HG02678 (cell line): ENCODE measurements at regions not wholly inside any gene's neighbourhood (a gene's known extent, or its start where the extent isn't known, plus 50 kb on each side); places are given as distances from the start of the nearest gene placed in this dataset.

Experiments used
- ATAC-seq: cut with Tn5 transposase; IDR thresholded peaks from one replicate; pipeline ENCODE4 v1.9.1; 2021; ENCODE audit warnings: mild to moderate bottlenecking, moderate library complexity; ENCODE audit not compliant: unreplicated experiment

DNA sequence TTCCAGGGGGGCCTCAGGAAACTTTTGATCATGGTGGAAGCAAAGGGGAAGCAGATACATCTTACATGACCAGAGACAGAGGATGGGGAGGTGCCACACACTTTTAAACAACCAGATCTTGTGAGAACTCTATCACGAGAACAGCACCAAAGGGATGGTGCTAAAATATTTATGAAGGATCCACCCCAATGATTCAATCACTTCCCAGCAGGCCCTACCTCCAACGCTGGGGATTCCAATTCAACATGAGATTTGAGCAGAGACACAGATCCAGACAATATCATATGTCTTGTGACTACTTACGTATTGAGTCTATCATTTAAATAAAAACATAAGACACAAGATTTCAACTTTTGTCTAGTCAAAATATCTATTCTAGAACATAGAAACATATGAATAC is 351.9 kb downstream of the EPM2A start:
- no peak for ATAC-seq

DNA sequence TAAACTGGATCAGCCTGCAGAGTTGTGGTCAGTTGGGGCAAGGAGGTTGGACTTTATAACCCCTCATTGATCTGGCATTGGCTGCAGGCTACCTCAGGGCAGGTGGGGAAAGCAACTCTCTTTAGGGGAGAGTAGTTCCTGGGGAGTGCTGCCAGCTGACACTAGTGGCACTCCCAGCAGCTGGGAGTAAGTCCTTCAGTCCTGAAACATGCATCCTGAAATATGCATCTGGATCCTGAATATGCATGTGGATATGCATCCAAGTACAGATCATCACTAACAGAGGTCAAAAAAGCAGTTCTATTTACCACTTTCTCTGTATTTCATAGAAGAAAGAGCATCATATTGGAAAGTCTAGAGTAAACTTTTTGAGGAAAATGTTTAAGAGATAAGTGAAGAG is 350.8 kb downstream of the EPM2A start:
- no peak for ATAC-seq

DNA sequence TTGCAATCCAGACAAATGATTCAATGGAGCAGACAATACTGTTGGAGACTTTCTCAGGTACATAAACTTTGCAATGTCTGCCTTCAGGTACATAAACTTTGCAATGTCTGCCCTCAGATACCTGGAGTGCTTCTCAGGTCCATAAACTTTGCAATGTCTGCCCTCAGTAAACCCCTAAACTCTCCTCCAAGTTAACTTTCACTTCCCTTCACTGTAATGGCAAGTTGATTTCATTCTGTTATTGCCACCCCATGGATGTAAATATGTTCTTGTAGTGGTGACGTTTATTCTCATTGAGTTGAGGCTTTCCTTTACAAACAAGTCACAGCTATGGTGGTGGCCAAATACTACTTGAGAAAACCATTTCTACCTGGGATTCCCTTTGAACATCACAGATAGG is 338.8 kb downstream of the EPM2A start:
- no peak for ATAC-seq

DNA sequence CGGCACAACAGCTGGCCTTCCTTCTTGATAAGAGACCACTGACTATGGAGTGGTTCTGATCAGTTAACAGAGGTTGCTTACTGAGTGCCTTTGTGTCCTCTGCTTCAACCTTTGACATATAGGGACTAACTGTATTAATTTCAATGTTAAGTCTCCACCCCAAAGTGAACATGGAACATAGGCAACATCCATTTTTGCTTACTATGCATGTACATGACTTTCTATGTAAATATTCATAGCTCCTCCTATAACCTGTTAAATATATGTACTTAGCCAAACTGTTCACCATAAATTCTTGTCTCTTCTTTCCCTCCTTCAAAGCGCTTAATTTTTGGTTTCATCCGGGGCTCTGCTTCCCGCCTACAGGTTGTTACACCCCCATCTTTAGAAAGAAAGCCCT is 334.8 kb downstream of the EPM2A start:
- ATAC-seq = no peak

DNA sequence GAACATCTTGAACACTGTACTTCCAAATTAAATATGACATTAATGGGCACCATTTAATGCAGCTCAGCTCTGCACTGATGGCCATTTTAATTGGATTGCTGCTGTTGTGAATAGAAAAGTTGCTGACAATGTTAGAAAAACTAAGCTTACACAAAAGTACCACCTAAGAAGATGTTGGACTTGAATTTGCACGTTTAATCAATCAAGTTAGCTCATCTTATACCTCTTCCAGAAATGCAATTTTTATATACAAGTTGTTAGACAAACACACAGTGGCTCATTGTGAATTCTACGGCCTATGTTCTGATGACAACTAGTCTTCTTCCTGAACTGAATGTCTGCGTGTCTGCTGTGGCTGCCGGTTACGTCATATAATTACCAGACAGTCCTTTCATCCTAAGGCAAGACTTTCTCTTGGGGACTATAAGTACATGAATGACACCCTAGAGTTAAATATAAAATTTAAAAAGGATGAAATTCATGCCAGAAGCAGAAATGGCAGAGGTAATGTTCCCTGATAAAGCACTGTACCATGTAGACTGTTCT is 330.2 kb downstream of the EPM2A start:
- ATAC-seq = no peak

DNA sequence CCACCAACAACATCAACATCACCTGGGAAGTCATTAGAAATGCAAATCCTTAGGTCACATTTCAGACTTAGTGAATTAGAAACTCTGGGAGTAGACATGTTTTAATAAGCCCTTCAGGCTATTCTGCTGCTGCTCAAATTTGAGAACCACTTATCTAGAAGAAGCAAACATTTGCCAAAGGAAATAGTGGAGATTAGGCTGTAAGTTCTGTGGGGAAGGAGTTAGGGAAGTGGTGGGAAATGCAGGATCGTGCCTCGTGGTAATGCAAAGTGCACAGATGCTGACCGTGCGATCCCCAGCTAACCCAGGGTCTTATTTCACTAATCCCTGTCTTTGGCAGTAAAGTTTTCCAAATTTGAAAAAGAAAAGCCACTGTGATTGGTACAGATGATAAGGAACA is 328.5 kb downstream of the EPM2A start:
- no peak for ATAC-seq

DNA sequence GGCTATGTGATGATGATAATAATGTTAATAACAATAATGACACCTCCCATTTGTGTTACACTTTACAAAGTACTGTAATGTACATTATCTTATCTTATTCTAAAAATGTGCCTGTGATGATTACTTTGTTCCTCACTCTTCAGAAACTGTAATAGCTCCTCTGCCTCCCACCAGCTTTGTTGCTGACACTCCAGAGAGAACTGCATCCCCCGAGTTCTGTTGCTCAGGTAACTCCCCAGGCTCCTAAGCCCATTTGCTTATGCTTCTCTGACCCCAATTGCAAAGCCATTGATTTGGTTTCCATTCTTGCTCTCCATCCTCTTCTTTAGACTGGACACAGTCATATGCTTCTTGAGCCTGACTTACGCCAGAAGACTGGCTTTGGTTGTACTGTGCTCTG is 319.7 kb downstream of the EPM2A start:
- ATAC-seq = no peak

DNA sequence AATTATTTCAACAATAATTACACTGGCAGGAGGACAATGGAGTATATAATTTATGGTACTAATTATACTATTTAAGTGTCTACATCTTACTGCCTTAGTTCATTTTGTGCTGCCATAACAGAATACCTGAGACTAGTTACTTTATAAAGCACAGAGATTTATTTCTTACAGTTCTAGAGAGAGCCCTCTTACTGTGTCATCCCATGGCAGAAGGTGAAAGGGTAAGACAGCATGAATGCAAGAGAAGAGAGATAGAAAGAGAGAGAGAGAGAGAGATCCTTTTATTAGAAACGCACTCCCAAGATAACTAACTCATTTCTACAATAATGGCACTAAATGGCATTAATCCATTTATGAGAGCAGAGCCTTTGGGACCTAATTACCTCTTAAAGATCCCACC is 314.7 kb downstream of the EPM2A start:
- ATAC-seq = no peak

DNA sequence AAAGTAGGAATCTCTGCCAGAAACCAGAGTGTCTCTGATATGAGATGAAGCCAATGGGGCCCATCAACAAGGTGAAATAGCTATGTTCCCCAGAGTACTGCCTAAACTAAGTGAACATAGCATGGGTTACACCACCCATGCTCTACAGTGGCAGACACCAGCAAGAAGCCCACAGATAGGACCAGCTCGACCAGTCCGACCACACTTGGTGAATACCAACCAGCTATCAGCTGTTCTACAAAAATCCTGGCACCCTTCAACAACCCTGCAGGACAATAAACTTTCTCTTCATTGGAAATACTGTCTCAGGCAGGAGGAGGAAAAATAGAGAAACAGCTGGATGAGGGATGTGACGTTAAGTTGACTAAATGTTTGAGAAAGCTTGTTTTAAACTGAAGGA is 311.4 kb downstream of the EPM2A start:
- no peak for ATAC-seq

DNA sequence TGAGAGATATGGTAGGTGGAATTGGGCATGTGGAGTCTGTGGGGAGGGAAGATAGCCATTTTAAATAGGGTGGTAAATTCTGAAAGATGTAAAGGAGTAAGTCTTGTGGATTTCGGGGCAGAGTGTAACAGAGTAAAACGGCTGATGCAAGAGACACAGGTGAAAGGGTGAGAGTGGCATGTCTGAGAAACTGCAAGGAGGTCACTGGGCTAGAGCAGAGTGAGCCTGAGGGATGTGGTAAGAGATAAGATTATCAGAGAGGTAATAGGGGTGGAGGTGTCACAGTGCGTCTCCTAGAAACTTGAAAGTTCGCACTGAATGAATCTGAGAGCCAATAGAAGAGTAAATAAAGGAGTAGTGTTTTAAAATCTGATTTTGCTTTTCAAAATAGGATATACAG is 308.1 kb downstream of the EPM2A start:
- no peak for ATAC-seq

DNA sequence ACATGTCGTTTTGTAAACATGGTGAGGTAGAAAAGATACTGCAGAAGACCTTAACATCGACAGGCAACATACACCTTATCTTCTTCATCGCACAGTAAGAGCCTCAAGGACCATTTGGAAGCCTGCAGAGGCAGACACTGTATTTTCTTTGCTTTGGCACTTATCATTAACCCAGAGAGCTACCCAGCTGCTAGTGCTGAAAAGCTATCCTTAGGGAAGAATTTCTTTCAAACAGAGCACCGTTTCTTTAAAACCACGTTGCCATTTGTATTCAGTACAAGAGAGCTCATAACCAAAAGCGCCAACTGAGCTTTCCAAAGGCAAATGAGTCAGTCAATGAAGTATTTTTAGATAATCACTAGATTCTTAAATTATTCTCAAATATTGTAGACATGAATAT is 306.6 kb downstream of the EPM2A start:
- ATAC-seq = no peak

DNA sequence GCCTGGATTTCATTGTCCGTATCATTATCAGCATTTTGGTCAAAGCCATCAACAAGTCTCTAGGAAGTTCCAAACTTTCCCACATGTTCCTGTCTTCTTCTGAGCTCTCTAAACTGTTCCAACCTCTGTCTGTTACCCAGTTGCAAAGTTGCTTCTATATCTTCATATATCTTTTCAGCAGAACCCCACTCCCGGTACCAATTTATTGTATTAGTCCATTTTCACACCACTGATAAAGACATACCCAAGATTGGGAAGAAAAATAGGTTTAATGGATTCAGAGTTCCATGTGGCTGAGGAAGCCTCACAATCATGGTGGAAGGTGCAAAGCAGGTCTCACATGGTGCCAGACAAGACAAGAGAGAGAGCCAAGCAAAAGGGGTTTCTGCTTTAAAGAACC is 293.2 kb downstream of the EPM2A start:
- ATAC-seq = no peak

DNA sequence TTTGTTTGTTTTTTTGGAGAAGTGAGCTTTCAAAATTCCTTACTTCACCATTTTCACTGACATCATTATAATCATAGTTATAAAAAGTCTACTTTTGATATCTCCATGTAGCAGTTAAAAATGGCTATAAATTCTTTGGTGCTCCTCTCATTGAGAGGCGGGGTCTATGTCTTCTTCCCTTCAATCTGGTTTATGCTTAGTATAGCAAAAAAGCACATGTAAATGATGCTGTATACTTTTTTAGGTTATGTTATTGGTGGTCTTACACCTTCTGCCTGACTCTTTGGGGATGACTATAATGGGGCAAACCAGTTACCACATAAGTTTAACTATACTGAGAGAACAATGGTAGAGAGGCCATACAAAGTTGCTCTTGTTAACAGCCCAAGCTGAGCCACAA is 289.6 kb downstream of the EPM2A start:
- ATAC-seq = no peak

DNA sequence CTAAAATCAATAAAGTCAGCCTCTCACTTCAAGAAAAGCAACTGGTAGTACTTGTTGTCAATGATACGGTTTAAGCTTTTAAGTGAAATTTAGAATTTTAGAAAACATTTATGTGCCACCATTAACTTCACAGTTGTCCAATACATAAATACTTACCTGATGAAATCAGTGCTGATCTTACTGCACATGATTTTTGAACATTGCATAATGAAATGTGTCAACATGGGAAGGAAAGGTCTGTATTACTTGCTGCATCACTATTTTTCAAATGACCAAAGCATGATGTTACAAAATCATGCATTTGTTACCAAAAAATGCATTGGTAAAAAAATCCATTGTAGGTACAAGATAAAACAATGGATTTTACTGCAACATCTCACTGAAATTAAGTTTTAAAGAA is 284.3 kb downstream of the EPM2A start:
- no peak for ATAC-seq

DNA sequence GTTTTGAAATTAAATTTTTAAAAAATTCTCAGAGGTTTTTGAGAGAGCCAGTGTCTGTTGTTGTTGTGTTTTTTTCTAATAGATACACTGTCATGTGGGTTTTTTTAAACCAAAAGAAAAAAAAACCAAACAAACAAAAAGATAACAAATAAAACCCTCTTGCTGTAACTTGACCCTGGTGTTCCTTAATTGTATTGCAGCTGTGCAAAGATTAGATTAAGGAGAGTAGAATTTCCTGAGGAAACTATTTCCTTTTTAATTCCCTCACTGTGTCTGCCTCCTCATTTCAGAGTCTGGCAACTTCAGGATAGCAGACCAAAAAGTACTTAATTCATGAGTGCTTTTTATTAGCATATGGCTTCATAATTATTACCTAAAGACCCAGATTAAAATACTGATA is 281.9 kb downstream of the EPM2A start:
- ATAC-seq = no peak

DNA sequence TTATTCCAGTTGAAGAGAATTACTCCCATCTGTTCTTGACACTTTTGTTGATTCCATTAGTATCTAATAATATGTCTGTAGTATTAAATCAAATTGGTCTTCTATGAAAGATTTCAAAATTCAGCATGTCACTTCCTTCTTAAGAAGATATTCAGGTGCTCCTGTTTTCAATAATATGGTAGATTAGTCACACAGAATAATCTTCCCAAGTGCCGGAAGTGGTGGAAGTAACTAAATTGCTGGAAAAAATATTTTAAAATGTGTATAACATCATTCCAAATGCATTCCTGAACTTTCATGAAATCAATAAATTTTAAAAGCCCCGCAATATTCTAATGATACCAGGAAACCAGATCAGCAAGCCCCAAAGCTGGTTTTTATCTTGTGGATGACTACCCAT is 281.3 kb downstream of the EPM2A start:
- no peak for ATAC-seq

DNA sequence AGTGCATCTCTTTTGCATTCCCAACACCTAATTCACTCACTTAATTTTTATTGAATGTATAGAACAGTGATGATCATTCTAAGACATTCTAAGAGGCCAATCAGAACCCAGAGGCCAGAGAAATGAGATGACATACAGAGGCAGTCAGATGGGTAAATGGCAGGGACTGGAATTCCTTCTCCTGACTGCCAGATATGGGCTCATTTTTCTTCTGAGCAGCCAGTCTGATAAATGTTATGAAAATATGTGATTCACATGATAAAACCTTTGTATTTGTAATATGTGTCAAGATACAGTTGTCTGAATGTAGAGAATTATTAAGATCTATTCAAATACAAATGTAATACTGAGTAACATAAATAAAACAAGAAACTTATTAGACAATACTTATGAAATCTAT is 277.8 kb downstream of the EPM2A start:
- ATAC-seq = no peak

DNA sequence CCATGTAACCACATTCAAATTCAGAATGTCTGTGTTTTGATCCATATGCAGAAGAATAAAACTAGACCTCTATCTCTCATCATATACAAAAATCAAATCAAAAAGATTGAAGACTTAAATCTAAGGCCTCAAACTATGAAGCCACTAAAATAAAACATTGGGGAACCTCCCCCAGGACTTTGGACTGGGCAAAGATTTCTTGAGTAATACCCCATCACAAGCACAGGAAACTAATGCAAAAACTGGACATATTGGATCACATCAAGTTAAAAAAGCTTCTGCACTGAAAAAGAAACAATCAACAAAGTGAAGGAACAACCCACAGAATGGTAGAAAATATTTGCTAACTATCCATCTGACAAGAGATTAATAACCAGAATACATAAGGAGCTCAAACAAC is 266.8 kb downstream of the EPM2A start:
- ATAC-seq = no peak

DNA sequence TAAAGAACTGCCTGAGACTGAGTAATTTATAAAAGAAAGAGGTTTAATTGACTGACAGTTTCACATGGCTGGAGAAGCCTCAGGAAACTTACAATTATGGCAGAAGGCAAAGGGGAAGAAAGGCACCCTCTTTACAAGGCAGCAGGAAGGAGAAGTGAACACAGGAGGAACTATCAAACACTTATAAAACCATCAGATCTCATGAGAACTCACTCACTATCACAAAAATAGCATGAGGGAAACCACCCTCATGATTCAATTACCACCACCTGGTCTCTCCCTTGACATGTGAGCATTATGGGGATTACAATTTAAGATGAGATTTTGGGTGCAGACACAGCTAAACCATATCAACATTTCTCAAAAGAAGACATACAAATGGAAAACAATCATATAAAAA is 266.3 kb downstream of the EPM2A start:
- no peak for ATAC-seq

DNA sequence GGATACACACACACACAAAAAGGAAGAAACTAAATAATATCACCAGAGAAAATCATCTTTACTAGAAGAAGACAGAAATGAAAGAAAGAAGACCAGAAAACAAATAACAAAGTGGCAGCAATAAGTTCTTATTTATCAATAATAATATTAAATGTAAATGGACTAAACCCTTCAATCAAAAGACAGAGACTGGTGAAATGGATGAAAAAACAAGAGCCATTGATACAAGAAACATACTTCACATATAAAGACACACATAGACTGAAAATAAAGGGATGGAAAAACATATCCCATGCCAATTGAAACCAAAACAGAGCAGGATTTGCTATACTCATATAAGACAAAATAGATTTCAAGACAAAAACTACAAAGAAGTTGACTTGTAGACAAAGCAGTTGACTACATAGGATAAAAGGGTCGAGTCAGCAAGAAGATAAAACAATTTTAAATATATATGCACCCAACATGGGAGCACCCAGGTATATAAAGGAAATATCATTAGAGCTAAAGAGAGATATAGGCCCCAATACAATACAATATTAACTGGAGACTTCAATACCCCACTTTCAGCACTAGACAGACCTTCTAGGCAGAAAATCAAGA is 259.4 kb downstream of the EPM2A start:
- no peak for ATAC-seq

DNA sequence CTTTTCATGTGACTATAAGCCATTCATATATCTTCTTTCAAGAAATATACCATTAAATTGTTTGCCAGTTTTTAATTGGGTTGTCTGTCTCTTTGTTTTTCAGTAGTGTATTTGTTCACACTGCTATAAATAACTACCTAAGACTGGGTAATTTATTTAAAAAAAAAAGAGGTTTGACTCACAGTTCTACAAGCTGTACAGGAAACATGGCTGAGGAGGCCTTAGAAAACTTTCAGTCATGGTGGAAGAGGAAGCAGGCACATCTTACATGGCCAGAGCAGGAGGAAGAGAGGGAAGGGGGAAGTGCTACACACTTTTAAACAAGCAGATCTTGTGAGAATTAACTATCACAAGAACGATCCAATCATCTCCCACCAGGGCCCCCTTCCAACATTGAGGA is 255.3 kb downstream of the EPM2A start:
- ATAC-seq = no peak

DNA sequence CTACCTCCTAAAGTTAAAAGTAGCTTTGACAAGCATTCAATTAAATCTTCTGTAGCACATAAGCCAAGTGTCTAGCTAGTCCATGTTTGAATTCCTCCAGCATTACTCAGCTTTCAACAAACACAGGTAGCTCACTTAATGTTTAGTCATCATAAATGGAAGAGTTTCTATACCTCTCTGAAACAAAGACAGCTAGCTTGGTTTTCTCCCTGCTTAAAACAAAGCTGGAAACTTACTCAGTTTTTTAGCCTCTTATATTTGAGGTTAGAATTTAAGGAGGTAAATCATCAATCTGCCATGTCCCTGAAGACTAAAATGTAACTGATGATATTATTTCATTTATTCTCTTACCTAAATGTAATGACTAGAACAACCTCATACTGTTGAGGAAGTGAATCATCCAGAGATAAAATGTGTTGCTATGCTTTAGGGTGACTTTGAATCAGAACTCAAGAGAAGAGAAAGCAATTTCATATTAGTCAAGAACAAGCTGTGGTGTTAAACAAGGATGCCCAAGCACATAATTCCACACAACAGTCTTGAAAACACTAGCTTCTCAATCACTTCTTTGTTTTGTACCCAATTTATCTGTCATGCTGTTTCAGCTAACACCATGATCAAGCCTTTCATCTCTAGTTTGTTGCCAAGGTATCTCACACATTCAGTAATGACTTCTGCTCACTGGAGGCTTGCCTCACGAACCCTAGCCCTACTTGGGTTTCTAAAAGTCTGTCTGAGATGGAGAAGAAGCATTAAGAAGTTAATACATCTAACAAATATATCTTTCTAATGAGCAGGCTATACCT is 251.9 kb downstream of the EPM2A start:
- no peak for ATAC-seq

DNA sequence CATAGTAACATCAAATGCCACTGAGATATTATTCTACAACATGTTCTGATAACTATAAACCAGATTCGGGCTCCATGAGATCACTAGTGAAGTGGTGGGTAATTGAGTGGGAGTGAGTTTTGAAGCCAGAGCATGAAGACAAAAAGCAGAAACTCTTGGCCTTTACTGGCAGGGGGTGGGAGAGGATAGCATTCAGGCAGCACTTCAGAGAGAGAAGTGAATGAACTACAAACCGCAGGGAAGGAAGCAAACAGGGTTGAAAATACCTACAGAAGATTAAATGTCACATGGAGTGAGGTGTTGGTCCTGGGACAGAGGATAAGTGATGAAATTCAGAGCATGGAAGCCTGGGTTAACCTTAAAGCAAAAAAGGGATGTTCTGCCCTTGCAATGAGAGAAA is 250.0 kb downstream of the EPM2A start:
- ATAC-seq = no peak
